SK-N-SH treated with all-trans-retinoic acid at 6 μM for 48 hours (cell line): ENCODE measurements at regions not wholly inside any gene's neighbourhood (a gene's known extent, or its start where the extent isn't known, plus 50 kb on each side); places are given as distances from the start of the nearest gene placed in this dataset.

Source experiments
- ATAC-seq: fragments of 200-7000 bp; cut with Tn5 transposase; 3 replicates; pipeline ENCODE4 v1.9.1; 2020; ENCODE audit warnings: mild to moderate bottlenecking, moderate library complexity
- ARNTL ChIP-seq: fragments of 450-650 bp; formaldehyde crosslinking; IDR thresholded peaks from 2 replicates; pipeline ENCODE4 v1.5.0; 2020; ENCODE audit warnings: low read depth, mild to moderate bottlenecking, moderate library complexity, borderline replicate concordance
- BACH2 ChIP-seq: fragments of 250-450 bp; sonication (Bioruptor Pico); IDR thresholded peaks from 2 replicates; pipeline ENCODE4 v1.9.0; 2021; ENCODE audit warnings: mild to moderate bottlenecking, borderline replicate concordance
- CREB5 ChIP-seq: fragments of 250-450 bp; sonication (Bioruptor Pico); IDR thresholded peaks from 2 replicates; pipeline ENCODE4 v1.5.1; 2020; ENCODE audit warnings: low read depth, mild to moderate bottlenecking, moderate library complexity
- CSDC2 ChIP-seq: fragments of 250-450 bp; sonication (Bioruptor Pico); IDR thresholded peaks from 2 replicates; pipeline ENCODE4 v1.5.0; 2020; ENCODE audit warnings: mild to moderate bottlenecking, moderate library complexity
- CSRNP3 ChIP-seq: fragments of 250-450 bp; sonication (Bioruptor Pico); IDR thresholded peaks from 2 replicates; pipeline ENCODE4 v1.5.1; 2021; ENCODE audit warnings: mild to moderate bottlenecking, moderate library complexity
- ESRRG ChIP-seq: fragments of 250-450 bp; sonication (Bioruptor Pico); IDR thresholded peaks from 2 replicates; pipeline ENCODE4 v1.6.1; 2021; ENCODE audit warnings: mild to moderate bottlenecking
- GLIS3 ChIP-seq: fragments of 250-450 bp; sonication (Bioruptor Pico); IDR thresholded peaks from 2 replicates; pipeline ENCODE4 v1.5.0; 2020; ENCODE audit warnings: mild to moderate bottlenecking, moderate library complexity
- ISL1 ChIP-seq: fragments of 250-450 bp; sonication (Bioruptor Pico); IDR thresholded peaks from 2 replicates; pipeline ENCODE4 v2.1.2; 2022; ENCODE audit warnings: mild to moderate bottlenecking, moderate library complexity
- OSR1 ChIP-seq: fragments of 250-450 bp; sonication (Bioruptor Pico); IDR thresholded peaks from 2 replicates; pipeline ENCODE4 v1.8.0; 2022; ENCODE audit warnings: moderate library complexity, mild to moderate bottlenecking, inconsistent platforms
- PATZ1 ChIP-seq: fragments of 250-450 bp; sonication (Bioruptor Pico); IDR thresholded peaks from 2 replicates; pipeline ENCODE4 v1.8.0; 2020; ENCODE audit warnings: mild to moderate bottlenecking, moderate library complexity, borderline replicate concordance
- POU6F1 ChIP-seq: fragments of 250-450 bp; sonication (Bioruptor Pico); IDR thresholded peaks from 2 replicates; pipeline ENCODE4 v1.8.0; 2021; ENCODE audit warnings: low read depth, mild to moderate bottlenecking, moderate library complexity, borderline replicate concordance
- PPARA ChIP-seq: fragments of 250-450 bp; sonication (Bioruptor Pico); IDR thresholded peaks from 2 replicates; pipeline ENCODE4 v1.5.0; 2020; ENCODE audit warnings: mild to moderate bottlenecking, borderline replicate concordance
- RARB ChIP-seq: fragments of 250-450 bp; sonication (Bioruptor Pico); IDR thresholded peaks from 2 replicates; pipeline ENCODE4 v1.8.0; 2021; ENCODE audit warnings: mild to moderate bottlenecking, moderate library complexity
- SNAI2 ChIP-seq: fragments of 250-450 bp; sonication (Bioruptor Pico); IDR thresholded peaks from 2 replicates; pipeline ENCODE4 v1.5.0; 2020; ENCODE audit warnings: mild to moderate bottlenecking, moderate library complexity
- TCF4 ChIP-seq: fragments of 250-450 bp; sonication (Bioruptor Pico); IDR thresholded peaks from 2 replicates; pipeline ENCODE4 v1.8.0; 2021; ENCODE audit warnings: mild to moderate bottlenecking, moderate library complexity, borderline replicate concordance
- TOX ChIP-seq: fragments of 250-450 bp; sonication (Bioruptor Pico); IDR thresholded peaks from 2 replicates; pipeline ENCODE4 v1.8.0; 2021; ENCODE audit warnings: mild to moderate bottlenecking, moderate library complexity, borderline replicate concordance
- TSHZ2 ChIP-seq: fragments of 250-450 bp; sonication (Bioruptor Pico); IDR thresholded peaks from 2 replicates; pipeline ENCODE4 v1.5.0; 2020; ENCODE audit warnings: mild to moderate bottlenecking, moderate library complexity
- ZC3H10 ChIP-seq: fragments of 250-450 bp; sonication (Bioruptor Pico); IDR thresholded peaks from 2 replicates; pipeline ENCODE4 v1.5.1; 2021; ENCODE audit warnings: mild to moderate bottlenecking, moderate library complexity
- ZFP3 ChIP-seq: fragments of 250-450 bp; sonication (Bioruptor Pico); IDR thresholded peaks from 2 replicates; pipeline ENCODE4 v1.5.0; 2020; ENCODE audit warnings: mild to moderate bottlenecking, moderate library complexity
- ZFP30 ChIP-seq: fragments of 450-650 bp; formaldehyde crosslinking; IDR thresholded peaks from 2 replicates; pipeline ENCODE4 v1.5.0; 2022; ENCODE audit warnings: mild to moderate bottlenecking, moderate library complexity
- ZNF565 ChIP-seq: fragments of 450-650 bp; formaldehyde crosslinking; conservative IDR thresholded peaks from 2 replicates; pipeline ENCODE4 v1.5.0; 2020; ENCODE audit warnings: low read depth, mild to moderate bottlenecking, moderate library complexity
- ZNF70 ChIP-seq: fragments of 450-650 bp; formaldehyde crosslinking; IDR thresholded peaks from 2 replicates; pipeline ENCODE4 v1.5.0; 2020; ENCODE audit warnings: mild to moderate bottlenecking, moderate library complexity
- ZNF8 ChIP-seq: fragments of 450-650 bp; formaldehyde crosslinking; IDR thresholded peaks from 2 replicates; pipeline ENCODE4 v1.5.0; 2020; ENCODE audit warnings: mild to moderate bottlenecking, moderate library complexity

- TF ChIP-seq POU6F1 (CRISPR knock-in tag) (no peak), ZFP30 (CRISPR knock-in tag) (no peak), ESRRG (no peak), ZNF565 (CRISPR knock-in tag) (no peak), ZNF70 (CRISPR knock-in tag) (no peak), ZNF8 (CRISPR knock-in tag) (no peak), ZFP3 (no peak)
Measured at GRCh38 chr10:113323985-113324384, 228.9 kb upstream of the HABP2 start (continued).

- TF ChIP-seq TOX (CRISPR knock-in tag) (no peak), ESRRG (no peak), ISL1 (CRISPR knock-in tag) (no peak), GLIS3 (no peak), RARB (no peak), BACH2 (CRISPR knock-in tag) (no peak), ZFP30 (CRISPR knock-in tag) (no peak)
- TF ChIP-seq, all 23 proteins: peak for 0
- ATAC-seq = peak; percentile 69
Measured at GRCh38 chr10:113326160-113327111, 226.4 kb upstream of the HABP2 start.

- no peak for TF ChIP-seq ESRRG
- TF ChIP-seq TSHZ2 (CRISPR knock-in tag) = peak; percentile 84
- no peak for TF ChIP-seq RARB
- TF ChIP-seq PATZ1 = no peak
- no peak for TF ChIP-seq ARNTL (CRISPR knock-in tag)
- no peak for TF ChIP-seq PPARA (CRISPR knock-in tag)
- TF ChIP-seq ZC3H10 (CRISPR knock-in tag) = 0 out of 2 replicates have a peak, but pooled peaks have one; percentile 12
- TF ChIP-seq BACH2 (CRISPR knock-in tag) = no peak
- TF ChIP-seq CSDC2 (CRISPR knock-in tag) = peak; percentile 75; the same call in 1 of the 2 replicates
- TF ChIP-seq ZNF8 (CRISPR knock-in tag) = 0 out of 2 replicates have a peak, but pooled peaks have one; percentile 19
- no peak for TF ChIP-seq OSR1 (CRISPR knock-in tag)
- TF ChIP-seq ZNF70 (CRISPR knock-in tag) = no peak
- 0 out of 2 replicates have a peak, but pooled peaks have one; percentile 12 for TF ChIP-seq CSRNP3 (CRISPR knock-in tag)
- 0 out of 2 replicates have a peak, but pooled peaks have one; percentile 38 for TF ChIP-seq ZNF565 (CRISPR knock-in tag)
- TF ChIP-seq POU6F1 (CRISPR knock-in tag) = peak; percentile 29; the same call in 1 of the 2 replicates
- TF ChIP-seq SNAI2 (CRISPR knock-in tag) = peak; percentile 92
- peak; percentile 70 for TF ChIP-seq TCF4 (CRISPR knock-in tag)
- TF ChIP-seq ZFP3 = peak; percentile 85
- TF ChIP-seq TOX (CRISPR knock-in tag) = no peak
- peak; percentile 90 for TF ChIP-seq ISL1 (CRISPR knock-in tag)
- TF ChIP-seq ZFP30 (CRISPR knock-in tag) = no peak; the same call in 1 of the 2 replicates
- peak; percentile 13 for TF ChIP-seq GLIS3
- peak; percentile 71; the same call in 1 of the 2 replicates for TF ChIP-seq CREB5 (CRISPR knock-in tag)
- peak; percentile 86 for ATAC-seq
Measured at GRCh38 chr10:113329121-113329596, 223.7 kb upstream of the HABP2 start.
